ENCODE measurements at regions not wholly inside any gene's neighbourhood (a gene's known extent, or its start where the extent isn't known, plus 50 kb on each side); places are given as distances from the start of the nearest gene placed in this dataset.
A peak's percentile ranks its signal among the peaks of the same experiment; 100 is the strongest.

- Histone ChIP-seq H3K23ac (ENCODE audit: low read depth, low read length) (no peak overlapping the region), H3K4me2 (ENCODE audit: low read depth, low read length) (no peak overlapping the region), H3K4ac (ENCODE audit: low read depth, low read length) (no peak overlapping the region), H2BK20ac (ENCODE audit: low read depth, low read length) (no peak overlapping the region), H4K5ac (ENCODE audit: low read depth, low read length) (no peak overlapping the region), H2BK15ac (ENCODE audit: low read depth, low read length) (no peak overlapping the region), H2AFZ (replicated peaks; ENCODE audit: low read length, poor library complexity) (no peak overlapping the region), H3K9me3 (ENCODE audit: control insufficient read depth, insufficient read depth, low read length) (no peaks in the 10 kb centered on the region), H3K56ac (ENCODE audit: extremely low read depth, insufficient read depth, low read length) (no peak overlapping the region), H2BK120ac (ENCODE audit: low read depth, low read length) (no peak overlapping the region), H2AK9ac (replicated peaks; ENCODE audit: low read depth, low read length, poor library complexity) (no peak overlapping the region), H3K79me1 (ENCODE audit: low read depth in 1 of 2, low read length in 2 of 2) (no peaks in the 10 kb centered on the region), H3K18ac (ENCODE audit: low read depth, low read length) (no peak overlapping the region), H2BK5ac (ENCODE audit: low read depth, low read length, poor library complexity, severe bottlenecking) (no peak overlapping the region), H4K91ac (ENCODE audit: insufficient read depth, low read depth, low read length) (no peak overlapping the region), H3K9ac (ENCODE audit: low read depth, low read length) (no peak overlapping the region), H3K27me3 (ENCODE audit: control insufficient read depth, insufficient read depth, low read length) (no peaks in the 10 kb centered on the region), H3K4me1 (ENCODE audit: control insufficient read depth, insufficient read depth, low read length) (no peaks in the 10 kb centered on the region), H2AK5ac (ENCODE audit: low read depth, low read length) (no peak overlapping the region), H3K4me3 (ENCODE audit: insufficient read depth, low read depth, low read length) (no peak overlapping the region), H4K8ac (ENCODE audit: low read depth in 2 of 2, low read length in 2 of 2) (no peak overlapping the region), H3K14ac (replicated peaks; ENCODE audit: low read depth, low read length) (no peak overlapping the region), H3K9me1 (ENCODE audit: insufficient read depth, low read length) (no peaks in the 10 kb centered on the region), H3K27ac (ENCODE audit: insufficient read depth, low read length) (no peak overlapping the region), H3K36me3 (ENCODE audit: control insufficient read depth, insufficient read depth, low read length) (no peaks in the 10 kb centered on the region), H4K20me1 (ENCODE audit: insufficient read depth, low read length) (no peaks in the 10 kb centered on the region)
- in situ Hi-C loops (cut with MboI; ENCODE audit: low sequenced_read_pairs) = no loop called here
- dilution Hi-C loops (cut with HindIII; ENCODE audit: low sequenced_read_pairs, unreplicated experiment) = no loop called here
- ATAC-seq (ENCODE audit: low read depth) = peak; percentile 61
- intact Hi-C loops (cut with micrococcal nuclease) = no loop called here
- no CpG with 5 or more reads among the region's 2 CpGs for WGBS, 2 experiments (ENCODE audit: extremely low coverage in 2 of 2, insufficient read length in 1 of 2)
- peak; percentile 20 for DNase-seq
- ChIA-PET POLR2A (ENCODE audit: unreplicated experiment) (no interaction called here), CTCF (interaction anchor here (0.8 kb wide), 1 partner anchor 28 kb away, joined by 3 read pairs; no protein-coding TSS in a partner anchor)
- BruUV-seq (replicated peaks) = no TSS peak
- TF ChIP-seq CTCF (conservative IDR thresholded peaks at IDR 0.05; ENCODE audit: low read depth, low read length) (no peak), CHD1 (IDR thresholded peaks at IDR 0.05; ENCODE audit: low read depth, low read length) (no peak), MAZ (IDR thresholded peaks at IDR 0.05; ENCODE audit: borderline replicate concordance, low read depth, low read length) (no peak), RAD21 (IDR thresholded peaks at IDR 0.05; ENCODE audit: low read length) (no peak), MAFK (IDR thresholded peaks at IDR 0.05; ENCODE audit: low read depth, low read length) (no peak), RCOR1 (IDR thresholded peaks at IDR 0.05; ENCODE audit: insufficient replicate concordance, low read length) (no peak), BHLHE40 (IDR thresholded peaks at IDR 0.05; ENCODE audit: low read depth, low read length) (no peak), MXI1 (IDR thresholded peaks at IDR 0.05; ENCODE audit: borderline replicate concordance, low read depth, low read length) (no peak), SMC3 (IDR thresholded peaks at IDR 0.05; ENCODE audit: low read depth, low read length) (no peak), FOS (IDR thresholded peaks at IDR 0.05; ENCODE audit: low read depth, low read length) (no peak), NFE2L2 (IDR thresholded peaks at IDR 0.05; ENCODE audit: low read depth, low read length) (no peak)
Measured at GRCh38 chr3:101124125-101124524, 130.9 kb upstream of the ABI3BP start.

Data from IMR-90 (cell line).